ENCODE measurements at regions not wholly inside any gene's neighbourhood (a gene's known extent, or its start where the extent isn't known, plus 50 kb on each side); places are given as distances from the start of the nearest gene placed in this dataset.

GRCh38 chr1:42034426-42034825 lies 115.7 kb upstream of the HIVEP3 start:
- ChIA-PET CTCF (interaction anchor here (1.0 kb wide), 1 partner anchor 374 kb away, joined by 3 read pairs; no protein-coding TSS in a partner anchor), POLR2A (interaction anchor here (1.4 to 1.9 kb wide), 2 partner anchors 17 to 115 kb away, joined by 3 to 9 read pairs; partner anchors contain the start of gene HIVEP3)
- H3K4me2 ChIP-seq, result peak overlapping the region; percentile 68
- DNase-seq (ENCODE audit: low read depth in 1 of 2, low spot score in 1 of 2) (no peak), ATAC-seq (no peak), FAIRE-seq (no peak)
- peaks cover 7% of the 10 kb centered on the region for H3K4me1 ChIP-seq
- H3K9me3 ChIP-seq, result no peaks in the 10 kb centered on the region
- H3K27ac ChIP-seq, result no peak overlapping the region
- H3K4me3 ChIP-seq, result peak overlapping the region; percentile 91; the same call in 2 of the 3 replicates
- WGBS (ENCODE audit: missing lambda C conversion rate), result 85% methylated on average over 6 of the region's 6 CpGs
- TF ChIP-seq FOXS1 (CRISPR knock-in tag; IDR thresholded peaks at IDR 0.05) (no peak), CHD4 (IDR thresholded peaks at IDR 0.05; ENCODE audit: borderline replicate concordance) (no peak)

GRCh38 chr1:42033629-42034028 lies 114.9 kb upstream of the HIVEP3 start:
- no peak for ATAC-seq
- no peak for DNase-seq (ENCODE audit: low read depth in 1 of 2, low spot score in 1 of 2)
- 8% methylated on average over 1 of the region's 1 CpG for WGBS (ENCODE audit: missing lambda C conversion rate)
- FAIRE-seq, result no peak
- CTCF ChIA-PET, result no interaction called here
- no peak overlapping the region for H3K27ac ChIP-seq
- no peak overlapping the region for H3K4me3 ChIP-seq
- POLR2A ChIA-PET, result no interaction called here
- no peaks in the 10 kb centered on the region for H3K9me3 ChIP-seq
- H3K4me2 ChIP-seq, result no peak overlapping the region
- peaks cover 7% of the 10 kb centered on the region for H3K4me1 ChIP-seq
- TF ChIP-seq EHF (CRISPR knock-in tag; IDR thresholded peaks at IDR 0.05) (no peak), ESRRA (IDR thresholded peaks at IDR 0.05; ENCODE audit: borderline replicate concordance, low read length) (no peak), CHD2 (IDR thresholded peaks at IDR 0.05; ENCODE audit: low read length, partially characterized antibody) (no peak), TP53 (CRISPR knock-in tag; IDR thresholded peaks at IDR 0.05) (no peak), HOXB13 (CRISPR knock-in tag; IDR thresholded peaks at IDR 0.05; ENCODE audit: low read depth) (no peak), ELK1 (IDR thresholded peaks at IDR 0.05; ENCODE audit: low read depth, low read length) (no peak), MAFK (IDR thresholded peaks at IDR 0.05; ENCODE audit: partially characterized antibody) (no peak), FOXS1 (CRISPR knock-in tag; IDR thresholded peaks at IDR 0.05) (no peak), RARB (CRISPR knock-in tag; IDR thresholded peaks at IDR 0.05) (no peak), CBX8 (IDR thresholded peaks at IDR 0.05) (no peak), HES2 (IDR thresholded peaks at IDR 0.05) (no peak), POLR2AphosphoS2 (conservative IDR thresholded peaks at IDR 0.05; ENCODE audit: low read length) (no peak), ZC3H11A (IDR thresholded peaks at IDR 0.05) (no peak), HOXA7 (CRISPR knock-in tag; IDR thresholded peaks at IDR 0.05) (no peak), MAX (IDR thresholded peaks at IDR 0.05) (no peak), JUNB (IDR thresholded peaks at IDR 0.05) (no peak), HEYL (CRISPR knock-in tag; IDR thresholded peaks at IDR 0.05) (no peak)
- TF ChIP-seq, protein P1, sequence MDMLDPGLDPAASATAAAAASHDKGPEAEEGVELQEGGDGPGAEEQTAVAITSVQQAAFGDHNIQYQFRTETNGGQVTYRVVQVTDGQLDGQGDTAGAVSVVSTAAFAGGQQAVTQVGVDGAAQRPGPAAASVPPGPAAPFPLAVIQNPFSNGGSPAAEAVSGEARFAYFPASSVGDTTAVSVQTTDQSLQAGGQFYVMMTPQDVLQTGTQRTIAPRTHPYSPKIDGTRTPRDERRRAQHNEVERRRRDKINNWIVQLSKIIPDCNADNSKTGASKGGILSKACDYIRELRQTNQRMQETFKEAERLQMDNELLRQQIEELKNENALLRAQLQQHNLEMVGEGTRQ (IDR thresholded peaks at IDR 0.05), result no peak
- TF ChIP-seq, protein P2, sequence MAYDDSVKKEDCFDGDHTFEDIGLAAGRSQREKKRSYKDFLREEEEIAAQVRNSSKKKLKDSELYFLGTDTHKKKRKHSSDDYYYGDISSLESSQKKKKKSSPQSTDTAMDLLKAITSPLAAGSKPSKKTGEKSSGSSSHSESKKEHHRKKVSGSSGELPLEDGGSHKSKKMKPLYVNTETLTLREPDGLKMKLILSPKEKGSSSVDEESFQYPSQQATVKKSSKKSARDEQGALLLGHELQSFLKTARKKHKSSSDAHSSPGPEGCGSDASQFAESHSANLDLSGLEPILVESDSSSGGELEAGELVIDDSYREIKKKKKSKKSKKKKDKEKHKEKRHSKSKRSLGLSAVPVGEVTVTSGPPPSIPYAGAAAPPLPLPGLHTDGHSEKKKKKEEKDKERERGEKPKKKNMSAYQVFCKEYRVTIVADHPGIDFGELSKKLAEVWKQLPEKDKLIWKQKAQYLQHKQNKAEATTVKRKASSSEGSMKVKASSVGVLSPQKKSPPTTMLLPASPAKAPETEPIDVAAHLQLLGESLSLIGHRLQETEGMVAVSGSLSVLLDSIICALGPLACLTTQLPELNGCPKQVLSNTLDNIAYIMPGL (CRISPR knock-in tag; IDR thresholded peaks at IDR 0.05; ENCODE audit: borderline replicate concordance), result no peak
- TF ChIP-seq, protein P3, sequence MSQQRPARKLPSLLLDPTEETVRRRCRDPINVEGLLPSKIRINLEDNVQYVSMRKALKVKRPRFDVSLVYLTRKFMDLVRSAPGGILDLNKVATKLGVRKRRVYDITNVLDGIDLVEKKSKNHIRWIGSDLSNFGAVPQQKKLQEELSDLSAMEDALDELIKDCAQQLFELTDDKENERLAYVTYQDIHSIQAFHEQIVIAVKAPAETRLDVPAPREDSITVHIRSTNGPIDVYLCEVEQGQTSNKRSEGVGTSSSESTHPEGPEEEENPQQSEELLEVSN (IDR thresholded peaks at IDR 0.05; ENCODE audit: borderline replicate concordance, low read depth), result no peak
